HCT116 (cell line): ENCODE measurements at regions not wholly inside any gene's neighbourhood (a gene's known extent, or its start where the extent isn't known, plus 50 kb on each side); places are given as distances from the start of the nearest gene placed in this dataset.
A peak's percentile ranks its signal among the peaks of the same experiment; 100 is the strongest.

Experiments
- ATAC-seq: fragments of 200-7000 bp; cut with Tn5 transposase; 2 replicates; pipeline ENCODE4 v1.9.1; 2020; ENCODE audit warnings: mild to moderate bottlenecking, moderate library complexity
- BruUV-seq: library from RNA; stranded (reverse); fragments of 400-500 nt; replicated peaks from 2 replicates; lab custom pipeline; 2021; lab: Mats Ljungman, UMichigan
- CTCF ChIA-PET: fragments of 300-600 bp; sonication (Branson Sonifier 250); formaldehyde crosslinking; loops from one replicate; lab custom pipeline; 2021; ENCODE audit warnings: antibody characterized with exemption; lab: Charles Lee
- POLR2A ChIA-PET: fragments of 300-600, 350-600 bp; sonication (Branson Sonifier 250); formaldehyde crosslinking; loops from one replicate; lab custom pipeline; 2021; ENCODE audit warnings: antibody characterized with exemption; lab: Charles Lee
- RAD21 ChIA-PET, 2 experiments: fragments of 300-600 bp; sonication (Branson Sonifier 250); formaldehyde crosslinking; loops; one replicate each; lab custom pipeline; 2023; ENCODE audit warnings: low total read pairs in 2 of 2; ENCODE audit not compliant: uncharacterized antibody in 2 of 2, unreplicated experiment in 2 of 2, low non-redundant PET in 1 of 2; lab: Charles Lee
- DNase-seq: peaks from one replicate; pipeline ENCODE4 v3.0.0-alpha.2; 2010; ENCODE audit warnings: low read depth, low spot score
- H2AFZ ChIP-seq: fragments of 200-600 bp; shearing (Covaris generic), sonication (generic); 2 replicates; pipeline ENCODE4 v1.6.1; 2017; ENCODE audit warnings: low read depth, mixed run types, mixed read lengths, antibody characterized with exemption, low read length; ENCODE audit not compliant: poor library complexity, severe bottlenecking
- H3K27ac ChIP-seq: 2 replicates; pipeline ENCODE4 v1.5.1; 2012; ENCODE audit warnings: low read depth, low read length
- H3K27me3 ChIP-seq: fragments of 200-600 bp; sonication (generic); 2 replicates; pipeline ENCODE4 v1.6.1; 2016; ENCODE audit warnings: mixed run types, low read length, mixed read lengths; ENCODE audit not compliant: insufficient read depth
- H3K36me3 ChIP-seq, 2 experiments: fragments of 200-500 bp in 1 of 2; fragments of 200-600 bp in 1 of 2; sonication (Bioruptor generic) in 1 of 2; sonication (generic) in 1 of 2; 2 replicates each; pipeline versions ENCODE4 v1.5.1 to v1.6.1; 2014 to 2016; ENCODE audit warnings: low read length in 2 of 2, inconsistent platforms in 1 of 2, mixed read lengths in 1 of 2, mixed run types in 1 of 2; ENCODE audit not compliant: insufficient read depth in 2 of 2, control insufficient read depth in 1 of 2
- H3K4me1 ChIP-seq, 2 experiments: fragments of 200-600 bp in 1 of 2; sonication (generic) in 1 of 2; 2 replicates each; pipeline versions ENCODE4 v1.5.1 to v1.6.1; 2012 to 2017; ENCODE audit warnings: low read length in 2 of 2, inconsistent platforms in 1 of 2, mild to moderate bottlenecking in 1 of 2, mixed read lengths in 1 of 2, mixed run types in 1 of 2, moderate library complexity in 1 of 2; ENCODE audit not compliant: insufficient read depth in 2 of 2, control insufficient read depth in 1 of 2
- H3K4me2 ChIP-seq: fragments of 200-600 bp; sonication (generic); 2 replicates; pipeline ENCODE4 v1.6.1; 2017; ENCODE audit warnings: mixed run types, low read length, mixed read lengths
- H3K4me3 ChIP-seq, 2 experiments: fragments of 200-600 bp in 1 of 2; sonication (generic) in 1 of 2; replicated peaks in 1 of 2; 2 replicates each; pipeline ENCODE4 v1.5.1; 2011 to 2016; ENCODE audit warnings: low read length in 2 of 2, control low read depth in 1 of 2, low read depth in 1 of 2, mild to moderate bottlenecking in 1 of 2, mixed read lengths in 1 of 2, mixed run types in 1 of 2
- H3K79me2 ChIP-seq: fragments of 200-600 bp; sonication (generic); 2 replicates; pipeline ENCODE4 v1.6.1; 2017; ENCODE audit warnings: mild to moderate bottlenecking, mixed run types, low read length, moderate library complexity, mixed read lengths; ENCODE audit not compliant: insufficient read depth
- H3K9ac ChIP-seq: fragments of 200-600 bp; sonication (generic); 2 replicates; pipeline ENCODE4 v1.6.1; 2016; ENCODE audit warnings: low read length, mixed read lengths
- H3K9me2 ChIP-seq: fragments of 200-600 bp; sonication (generic), shearing (Covaris generic); 2 replicates; pipeline ENCODE4 v1.6.1; 2017; ENCODE audit warnings: mixed run types, mild to moderate bottlenecking, moderate library complexity; ENCODE audit not compliant: insufficient read depth
- H3K9me3 ChIP-seq, 2 experiments: fragments of 200-500 bp in 1 of 2; fragments of 200-600 bp in 1 of 2; sonication (Bioruptor generic) in 1 of 2; sonication (generic) in 1 of 2; 2 replicates each; pipeline ENCODE4 v1.6.1; 2014 to 2017; ENCODE audit warnings: low read length in 2 of 2, mixed read lengths in 2 of 2, inconsistent platforms in 1 of 2, low read depth in 1 of 2, mild to moderate bottlenecking in 1 of 2, mixed run types in 1 of 2, moderate library complexity in 1 of 2; ENCODE audit not compliant: control insufficient read depth in 1 of 2, insufficient read depth in 1 of 2
- H4K20me1 ChIP-seq: fragments of 200-600 bp; sonication (generic), shearing (Covaris generic); 2 replicates; pipeline ENCODE4 v1.6.1; 2017; ENCODE audit warnings: mixed run types, mild to moderate bottlenecking, moderate library complexity; ENCODE audit not compliant: insufficient read depth
- ATF3 ChIP-seq: IDR thresholded peaks from 2 replicates; pipeline ENCODE4 v1.6.1; 2012
- CBX3 ChIP-seq: IDR thresholded peaks from 2 replicates; pipeline ENCODE4 v1.6.1; 2012; ENCODE audit warnings: low read depth
- CEBPB ChIP-seq: IDR thresholded peaks from 2 replicates; pipeline ENCODE4 v1.6.1; 2012; ENCODE audit warnings: low read depth
- CTCF ChIP-seq, 3 experiments: fragments of 200-600 bp in 1 of 3; sonication (generic) in 1 of 3; IDR thresholded peaks in 2 of 3; conservative IDR thresholded peaks in 1 of 3; 2 replicates each; pipeline ENCODE4 v1.5.1; 2012 to 2017; ENCODE audit warnings: low read depth in 2 of 3, low read length in 2 of 3, antibody characterized with exemption in 1 of 3, borderline replicate concordance in 1 of 3, control low read depth in 1 of 3, mild to moderate bottlenecking in 1 of 3, mixed read lengths in 1 of 3, mixed run types in 1 of 3, moderate library complexity in 1 of 3; ENCODE audit not compliant: insufficient read depth in 1 of 3
- EZH2 ChIP-seq: fragments of 200-600 bp; sonication (generic); IDR thresholded peaks from 2 replicates; pipeline ENCODE4 v1.6.1; 2017; ENCODE audit warnings: antibody characterized with exemption, mixed run types
- FOSL1 ChIP-seq: IDR thresholded peaks from 2 replicates; pipeline ENCODE4 v1.6.1; 2012; ENCODE audit warnings: low read depth
- JUND ChIP-seq: IDR thresholded peaks from 2 replicates; pipeline ENCODE4 v1.6.1; 2012
- MAX ChIP-seq: IDR thresholded peaks from 2 replicates; pipeline ENCODE4 v1.6.1; 2012
- POLR2A ChIP-seq: IDR thresholded peaks from 2 replicates; pipeline ENCODE4 v1.7.0; 2011; ENCODE audit warnings: borderline replicate concordance; ENCODE audit not compliant: insufficient read depth, insufficient read length; ENCODE audit errors: extremely low read depth
- POLR2AphosphoS5 ChIP-seq: IDR thresholded peaks from 2 replicates; pipeline ENCODE4 v1.6.1; 2011; ENCODE audit warnings: mild to moderate bottlenecking, low read depth, low read length, moderate library complexity
- SIN3A ChIP-seq: IDR thresholded peaks from 2 replicates; pipeline ENCODE4 v1.6.1; 2012; ENCODE audit warnings: low read depth
- SP1 ChIP-seq: IDR thresholded peaks from 2 replicates; pipeline ENCODE4 v1.6.1; 2012; ENCODE audit warnings: low read depth
- TCF7L2 ChIP-seq: IDR thresholded peaks from 2 replicates; pipeline ENCODE4 v1.7.0; 2011; ENCODE audit warnings: borderline replicate concordance, inconsistent platforms; ENCODE audit not compliant: insufficient read depth, insufficient read length; ENCODE audit errors: extremely low read depth
- ZNF274 ChIP-seq: fragments of 200-500 bp; sonication (Bioruptor generic); IDR thresholded peaks from 2 replicates; pipeline ENCODE4 v1.6.1; 2014; ENCODE audit warnings: mild to moderate bottlenecking, low read depth, low read length, inconsistent platforms
- intact Hi-C: fragments of 100-400 bp; cut with micrococcal nuclease; formaldehyde crosslinking; loops from 2 replicates; pipeline ENCODE4 v1.10.0; 2022

GRCh38 chr11:33999393-33999792, 52.1 kb upstream of the CAPRIN1 start (continued):
- TF ChIP-seq POLR2A, result no peak
- TF ChIP-seq CEBPB, result no peak
- no peak for TF ChIP-seq JUND
- no peak for TF ChIP-seq ZNF274
- TF ChIP-seq CBX3, result no peak
- TF ChIP-seq TCF7L2, result no peak
- no peak for TF ChIP-seq MAX
- no peak for TF ChIP-seq POLR2AphosphoS5
- no peak for TF ChIP-seq ATF3

- CTCF ChIA-PET, result interaction anchor here (0.6 to 2.8 kb wide), 9 partner anchors 10 to 189 kb away, joined by 3 to 27 read pairs (median 5); no protein-coding TSS in a partner anchor
- no TSS peak for BruUV-seq
- no peaks in the 10 kb centered on the region for H3K9me2 ChIP-seq
- ATAC-seq (peak; percentile 68), DNase-seq (no peak)
- TF ChIP-seq SP1 (no peak), CTCF (IDR thresholded peaks at IDR 0.05 in 2 of 3, conservative IDR thresholded peaks at IDR 0.05 in 1 of 3; ENCODE audit: borderline replicate concordance in 1 of 3, insufficient read depth in 1 of 3, low read depth in 2 of 3, low read length in 2 of 3) (no peak), EZH2 (no peak), JUND (no peak), FOSL1 (no peak), SIN3A (0 out of 2 replicates have a peak, but pooled peaks have one; percentile 10), CBX3 (0 out of 2 replicates have a peak, but pooled peaks have one; percentile 21)
- H3K27me3 ChIP-seq, result no peaks in the 10 kb centered on the region
- H3K4me2 ChIP-seq, result peak overlapping the region; percentile 78
- H4K20me1 ChIP-seq, result no peaks in the 10 kb centered on the region
- RAD21 ChIA-PET, result interaction anchor here in 1 of 2 experiments (0.7 kb wide), 1 partner anchor 177 kb away, joined by 6 read pairs; no protein-coding TSS in a partner anchor
- peak overlapping the region; percentile 35; the same call in 1 of the 2 replicates for H3K9ac ChIP-seq
- no peaks in the 10 kb centered on the region for H3K79me2 ChIP-seq
- H2AFZ ChIP-seq, result peak overlapping the region; percentile 95
- peak overlapping the region; percentile 22 to 47 for H3K4me3 ChIP-seq
- H3K27ac ChIP-seq, result no peak overlapping the region; the same call in 1 of the 2 replicates
- peaks cover 8 to 25% of the 10 kb centered on the region in 2 experiments; a peak in 3 of 4 replicates for H3K4me1 ChIP-seq
- no peaks in the 10 kb centered on the region for H3K36me3 ChIP-seq
- H3K9me3 ChIP-seq, result no peaks in the 10 kb centered on the region
- POLR2A ChIA-PET, result no interaction called here
- intact Hi-C loops, result loop anchor here (1.0 to 10.0 kb wide), 5 partner anchors 55 to 497 kb away; partner anchors contain the start of genes CAPRIN1 and NAT10
These were observed 53.8 kb upstream of the CAPRIN1 start for GRCh38 chr11:33997584-33998251.
